ENCODE measurements at regions not wholly inside any gene's neighbourhood (a gene's known extent, or its start where the extent isn't known, plus 50 kb on each side); places are given as distances from the start of the nearest gene placed in this dataset.

DNA sequence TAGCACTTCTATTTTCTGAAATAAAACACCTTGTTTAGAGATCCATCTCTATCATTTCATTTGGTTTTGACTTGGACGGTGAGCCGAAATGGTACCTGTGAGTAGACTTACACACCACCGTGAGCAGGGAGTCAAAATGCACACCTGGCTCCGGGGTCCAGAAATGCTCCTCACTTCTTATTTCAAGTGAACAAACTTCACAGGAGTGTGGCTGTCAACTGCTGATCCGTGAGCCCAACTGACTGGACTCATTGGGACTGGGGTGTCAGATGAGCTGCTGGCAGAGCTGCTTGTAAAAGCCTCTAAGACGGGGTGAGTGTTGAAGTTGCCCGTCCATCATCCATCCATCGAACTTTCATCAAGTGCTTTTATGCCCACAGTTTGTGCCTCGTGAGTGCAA, 435.5 kb downstream of the GLRX3 start:
- DNase-seq, result no peak

DNA sequence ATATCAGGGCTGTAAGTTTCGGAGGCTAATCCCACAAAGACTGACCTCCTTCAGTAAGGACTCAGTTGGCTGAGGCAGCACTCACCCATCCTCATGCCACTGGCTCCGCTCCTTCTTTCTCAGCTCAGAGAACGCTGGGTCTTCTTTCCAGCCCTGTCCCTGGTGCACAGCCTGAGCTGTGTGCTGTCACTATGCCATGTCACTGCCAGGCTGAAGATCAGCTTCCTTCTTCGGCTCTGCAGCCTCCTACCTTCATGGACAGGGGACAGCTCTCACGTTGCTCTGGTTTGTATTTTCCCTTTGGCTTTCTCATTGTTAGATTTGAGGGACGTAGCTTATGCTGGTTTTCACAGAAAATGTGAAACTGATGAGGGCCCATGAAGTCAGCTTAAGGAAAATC, 437.3 kb downstream of the GLRX3 start:
- DNase-seq, result no peak

DNA sequence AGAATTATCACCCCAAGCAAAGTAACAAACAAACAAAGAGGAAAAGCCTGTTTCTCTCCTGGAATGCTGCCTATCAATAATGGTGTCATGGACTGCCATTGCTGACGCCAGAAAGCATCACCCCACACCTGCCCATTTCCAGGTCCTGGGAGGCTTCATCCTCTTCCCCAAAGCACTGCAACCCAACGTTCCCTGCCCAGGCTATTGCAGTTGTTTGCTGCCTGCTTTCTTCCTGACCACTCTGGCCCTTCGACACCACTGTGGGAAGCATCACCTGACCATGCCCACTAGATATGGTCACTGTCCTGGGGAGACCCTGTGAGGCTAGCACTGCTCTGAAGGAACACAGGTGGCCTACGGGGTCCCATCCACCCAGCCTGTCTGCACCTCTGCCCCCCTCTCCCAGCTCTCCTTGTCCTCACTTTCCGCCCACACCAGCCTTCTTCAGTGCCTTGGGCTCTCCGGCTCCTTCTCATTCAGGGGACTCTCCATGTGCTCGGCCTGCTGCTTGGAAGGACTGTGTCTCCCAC, 439.6 kb downstream of the GLRX3 start:
- no peak for DNase-seq

DNA sequence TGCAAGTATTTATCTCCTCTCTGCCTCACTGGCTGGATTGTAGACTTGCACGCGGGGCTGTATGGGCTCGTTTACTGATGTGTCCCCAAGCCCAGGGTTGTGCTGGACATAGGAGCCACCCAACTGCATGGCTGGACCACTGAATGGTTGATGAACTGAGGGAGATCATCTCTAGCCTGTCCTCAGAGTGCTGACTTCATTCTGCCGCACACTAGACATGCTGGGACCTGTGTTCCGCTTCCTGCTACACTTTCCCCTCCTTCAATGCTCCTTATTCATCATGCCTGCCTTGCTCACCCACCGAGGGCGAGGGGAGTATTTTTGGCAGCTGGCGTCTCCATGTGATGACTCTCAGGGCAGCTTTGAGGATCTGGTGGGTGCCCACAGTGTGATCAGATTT, 440.2 kb downstream of the GLRX3 start:
- no peak for DNase-seq

DNA sequence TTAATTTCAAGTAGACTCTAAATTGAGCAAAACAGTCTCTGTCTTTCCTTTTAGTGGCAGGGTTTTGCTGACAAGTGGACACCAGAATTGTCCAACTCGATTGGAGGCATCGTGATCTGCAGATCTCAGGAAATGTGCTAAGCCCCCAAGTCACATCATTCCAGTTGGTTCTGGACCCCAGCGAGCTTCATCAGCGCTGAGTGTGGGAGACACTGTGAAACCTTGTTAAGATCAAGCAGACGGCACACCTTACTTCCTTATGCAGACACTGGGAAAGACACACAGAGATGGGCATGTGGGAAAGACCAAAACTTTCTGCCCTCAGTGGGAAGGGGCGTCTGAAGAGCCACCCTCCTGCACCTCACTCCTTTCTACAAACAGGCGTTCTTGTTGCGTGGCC, 440.8 kb downstream of the GLRX3 start:
- no peak for DNase-seq

DNA sequence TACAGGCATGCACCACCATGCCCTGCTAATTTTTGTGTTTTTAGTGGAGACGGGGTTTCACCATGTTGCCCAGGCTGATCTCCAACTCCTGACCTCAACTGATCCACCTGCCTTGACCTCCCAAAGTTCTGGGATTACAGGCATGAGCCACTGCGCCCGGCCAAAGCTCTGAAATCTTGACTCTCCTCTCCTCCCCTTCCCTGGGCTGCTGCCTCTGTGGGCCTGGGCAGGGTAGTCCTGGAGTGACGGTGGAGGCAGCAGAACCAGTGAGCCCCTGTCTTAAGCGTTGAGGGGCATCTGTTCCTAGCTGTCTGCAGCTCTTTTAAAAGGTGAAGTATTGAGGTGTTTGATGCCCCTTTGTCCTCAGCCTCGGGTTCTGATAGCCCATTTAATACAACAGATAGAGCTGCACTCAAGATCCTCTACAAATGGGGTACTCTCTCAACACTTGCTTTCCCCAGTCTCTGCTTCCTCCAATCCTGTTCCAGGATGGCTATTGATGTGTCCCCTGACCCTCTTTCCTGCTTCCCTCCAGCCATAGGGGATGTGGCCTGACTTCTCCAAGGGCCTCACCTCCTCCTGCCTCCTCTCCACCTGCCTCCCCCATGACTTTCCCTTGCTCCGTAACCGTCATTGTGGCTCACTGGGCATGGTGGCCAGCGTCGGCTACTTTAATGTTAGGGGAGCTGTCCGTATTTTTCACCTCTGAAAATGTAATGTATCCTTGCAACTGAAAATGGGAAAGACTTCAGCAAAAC, 442.5 kb downstream of the GLRX3 start:
- no peak for DNase-seq

DNA sequence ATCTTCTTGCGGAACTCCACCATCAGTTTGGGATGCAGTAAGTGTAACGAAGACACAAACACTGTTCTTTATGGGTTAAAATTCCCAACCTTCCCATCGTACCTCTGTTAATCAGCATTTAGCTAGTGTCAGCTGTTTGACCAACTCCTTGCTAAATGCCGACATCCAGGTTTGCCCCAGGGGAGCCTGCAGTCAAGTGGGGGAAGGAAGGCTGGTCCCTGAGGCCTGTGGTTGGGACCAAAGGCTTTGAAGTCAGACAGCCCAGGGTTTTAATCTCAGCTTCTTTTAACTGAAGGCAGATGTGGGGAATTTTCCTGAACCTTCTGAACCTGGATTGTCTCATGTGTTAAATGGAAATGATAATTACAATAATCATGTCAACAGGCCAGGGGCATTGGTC, 443.7 kb downstream of the GLRX3 start:
- DNase-seq, result no peak

DNA sequence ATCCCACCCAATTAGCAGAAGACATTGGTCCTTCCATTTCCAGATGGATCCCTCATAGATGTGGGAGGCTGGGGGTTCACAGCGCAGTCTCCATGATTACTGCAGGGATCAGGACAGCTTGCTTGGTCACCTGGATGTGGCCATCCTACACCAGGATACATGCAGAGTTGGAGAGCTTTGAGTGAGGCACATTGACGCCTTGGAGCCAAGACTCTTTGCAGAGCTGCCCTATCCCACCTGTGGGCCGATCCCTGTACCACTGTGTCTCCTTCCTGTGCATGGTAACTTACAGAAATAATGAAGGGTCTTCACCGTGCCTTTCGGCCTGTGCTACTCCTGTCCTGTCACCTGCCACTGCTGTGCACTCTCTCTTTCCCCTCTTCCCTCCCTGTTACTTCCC, 444.8 kb downstream of the GLRX3 start:
- no peak for DNase-seq

DNA sequence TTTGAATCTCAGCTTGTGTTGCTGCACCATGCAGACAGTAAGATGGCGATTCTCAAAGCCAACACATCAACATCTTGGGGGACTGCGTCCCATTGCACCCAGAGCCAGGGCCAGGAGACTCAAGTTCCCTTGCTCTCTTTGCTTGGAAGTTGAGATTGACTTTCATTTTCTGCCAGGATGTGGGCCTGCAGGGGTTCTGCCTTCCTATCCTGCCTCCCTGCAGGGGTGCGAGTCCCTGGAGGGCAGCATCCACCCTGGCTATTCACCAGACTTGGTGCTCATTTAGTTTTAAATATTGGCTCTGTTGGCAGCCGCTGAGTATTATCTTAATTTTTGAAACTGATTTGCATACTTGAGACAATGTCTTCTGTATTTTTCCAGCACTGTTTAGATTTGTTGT, 451.5 kb downstream of the GLRX3 start:
- no peak for DNase-seq

DNA sequence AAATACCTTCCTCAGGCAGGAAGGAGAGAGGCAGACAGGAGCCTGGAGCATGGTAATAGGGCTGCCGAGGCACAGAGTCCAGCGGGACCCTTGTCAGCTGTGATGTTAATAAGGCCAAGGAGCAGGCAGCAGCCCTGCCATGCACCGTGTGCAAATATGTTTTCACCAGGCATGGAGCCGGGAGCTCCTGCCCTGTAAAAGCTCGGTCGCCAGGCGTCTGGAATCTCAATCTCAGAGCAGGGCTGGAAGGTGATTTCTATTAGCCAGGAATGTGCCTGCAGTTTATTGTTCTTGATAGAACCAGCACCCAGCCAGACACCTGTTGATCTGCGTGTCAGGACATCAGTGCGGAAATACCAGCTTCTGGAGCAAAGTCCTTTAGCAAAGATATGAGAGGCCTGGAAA, 469.8 kb downstream of the GLRX3 start:
- no peak for DNase-seq

DNA sequence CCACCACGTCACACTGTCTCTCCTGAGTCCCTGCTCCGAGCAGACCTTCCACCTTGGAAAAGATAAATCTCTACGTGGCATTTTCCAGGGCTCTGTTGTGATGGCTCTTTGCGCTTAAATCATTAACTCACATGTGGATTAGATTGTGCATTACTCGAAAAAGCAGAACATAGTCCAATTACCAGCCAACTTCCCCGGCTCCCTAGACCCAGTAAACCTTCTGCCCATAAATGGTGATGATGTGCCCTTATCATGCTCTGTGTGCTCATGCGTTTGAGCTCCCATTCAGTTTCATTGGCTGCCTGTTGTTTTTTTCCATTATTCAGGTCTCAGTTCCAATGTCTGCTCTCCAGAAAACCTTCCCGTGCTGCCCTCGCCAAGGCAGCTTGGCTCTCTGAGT, 471.2 kb downstream of the GLRX3 start:
- DNase-seq, result no peak

DNA sequence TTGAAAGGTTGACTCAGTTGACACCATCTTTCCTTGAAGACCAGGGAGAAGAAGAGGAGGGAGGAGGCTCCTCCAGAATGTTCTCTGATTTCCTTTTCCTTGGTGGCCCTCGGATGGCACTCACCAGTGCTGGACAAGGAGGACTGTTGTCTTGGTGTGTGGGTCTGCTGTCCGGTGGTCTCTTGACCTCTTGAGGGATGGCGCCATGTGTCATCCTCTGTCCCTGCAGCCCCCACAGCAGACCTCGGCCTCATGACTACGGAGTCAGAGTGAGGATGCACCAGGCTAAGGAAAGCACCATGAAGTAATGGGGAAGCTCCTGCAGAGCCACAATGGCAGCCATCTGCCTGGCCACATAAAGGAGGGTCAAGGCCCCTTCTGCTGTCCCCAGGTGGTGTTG, 475.0 kb downstream of the GLRX3 start:
- no peak for DNase-seq

DNA sequence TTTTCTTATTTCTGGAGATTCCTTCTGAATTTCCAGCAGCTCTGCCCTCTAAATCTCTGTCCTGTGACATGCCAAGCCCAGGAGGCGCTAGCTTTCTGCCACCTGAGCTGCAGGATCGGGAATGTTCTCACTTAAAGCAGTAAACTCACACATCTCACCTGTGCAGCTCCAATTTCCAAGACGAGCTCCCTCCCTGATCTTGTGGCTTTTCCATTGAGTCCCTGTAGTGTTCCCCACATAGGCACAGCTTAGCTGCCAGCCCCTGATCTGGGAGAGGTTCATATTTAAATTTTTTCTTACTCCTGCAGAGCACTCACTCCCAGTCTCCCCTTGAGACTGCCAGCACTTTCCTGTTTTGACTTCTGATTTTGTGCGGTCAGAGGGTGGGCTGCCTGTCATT, 479.3 kb downstream of the GLRX3 start:
- no peak for DNase-seq

DNA sequence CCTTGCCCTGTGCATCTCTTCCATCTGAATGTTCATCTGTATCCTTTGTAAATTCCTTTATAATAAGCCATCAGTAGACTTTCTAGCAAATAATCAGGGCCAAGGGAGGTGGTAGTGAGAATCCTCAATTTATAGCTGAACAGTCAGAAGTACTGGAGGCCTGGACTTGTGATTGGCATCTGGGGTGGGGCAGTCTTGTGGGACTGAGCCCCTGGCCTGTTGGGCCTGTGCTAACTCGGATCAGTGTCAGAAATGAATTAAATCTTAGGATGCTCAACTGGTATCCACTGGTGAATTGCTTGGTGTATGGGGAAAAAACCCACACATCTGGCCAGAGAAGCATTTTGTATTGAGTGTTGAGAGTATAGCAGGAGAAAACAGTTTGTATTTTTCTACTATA, 481.8 kb downstream of the GLRX3 start:
- DNase-seq, result no peak

DNA sequence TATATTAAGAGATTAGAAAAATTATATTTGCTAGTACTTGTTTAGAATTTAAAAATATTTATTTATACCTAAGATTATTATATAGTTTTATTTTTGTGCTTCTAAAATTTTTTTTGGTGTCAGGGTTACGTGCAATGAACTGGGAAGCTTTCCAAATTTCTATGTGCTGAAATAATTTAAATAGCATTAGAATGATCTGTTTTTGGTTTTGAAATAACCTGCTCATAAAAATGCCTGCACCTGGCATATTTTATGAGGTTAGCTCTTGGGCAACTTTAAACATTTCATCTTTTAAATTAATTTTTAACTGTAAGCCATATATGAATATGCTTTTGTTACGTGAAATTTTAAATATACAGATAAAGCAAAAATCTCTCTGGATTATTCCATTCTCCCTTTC, 482.5 kb downstream of the GLRX3 start:
- DNase-seq, result no peak

DNA sequence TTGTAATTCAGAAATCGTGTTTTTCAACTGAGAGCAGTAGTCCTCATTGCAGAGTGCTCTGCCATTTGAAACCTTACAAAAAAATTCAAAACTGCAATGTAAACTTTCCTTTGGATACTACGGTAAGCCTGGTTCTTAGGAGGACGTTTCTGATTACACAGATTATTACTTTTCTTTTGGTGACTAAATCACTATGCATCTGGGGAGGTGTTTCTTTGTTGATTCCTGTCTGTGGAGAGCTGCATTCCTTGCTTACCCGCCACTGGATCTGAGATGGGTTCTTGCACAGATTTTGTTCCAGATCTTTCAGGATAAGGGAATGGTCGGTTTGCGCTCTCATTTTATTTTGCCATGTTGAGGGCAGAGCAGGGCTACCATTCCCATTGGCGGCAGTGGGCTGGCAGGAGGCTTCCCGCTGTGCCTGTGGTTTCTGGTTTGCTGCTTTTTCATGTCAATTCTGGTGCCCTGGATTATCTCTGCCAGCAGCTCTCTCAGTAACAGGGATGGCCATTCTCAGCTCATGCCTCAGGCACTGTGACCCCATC, 485.1 kb downstream of the GLRX3 start:
- DNase-seq, result no peak

DNA sequence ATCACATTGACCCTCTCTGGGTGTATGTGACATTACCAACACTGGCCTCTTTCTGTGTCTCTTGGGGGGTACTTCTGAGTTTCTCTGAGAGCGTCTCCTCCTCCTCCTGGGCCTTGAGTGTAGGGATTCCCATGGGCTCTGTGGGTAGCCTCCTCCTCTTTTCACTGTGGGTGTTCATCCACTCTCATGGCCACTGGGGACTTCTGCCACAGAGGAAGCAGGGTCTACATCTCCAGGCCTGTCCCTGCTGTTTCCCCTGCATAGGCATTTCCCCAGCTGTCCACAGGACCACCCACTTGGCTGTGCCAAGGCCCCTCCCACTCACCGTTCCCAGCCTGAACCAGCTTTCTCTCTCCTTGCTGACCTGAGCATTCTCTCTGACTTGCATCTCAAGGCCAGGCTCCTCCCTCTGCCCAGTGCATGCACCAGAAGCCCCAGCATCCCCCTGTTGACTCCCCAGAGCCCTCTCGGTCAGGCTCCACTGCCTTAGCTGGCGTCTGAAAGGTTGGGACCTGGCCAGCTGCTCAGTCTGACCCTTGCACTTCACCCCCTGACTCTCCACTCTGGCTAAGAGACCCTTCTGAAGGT, 487.6 kb downstream of the GLRX3 start:
- no peak for DNase-seq

DNA sequence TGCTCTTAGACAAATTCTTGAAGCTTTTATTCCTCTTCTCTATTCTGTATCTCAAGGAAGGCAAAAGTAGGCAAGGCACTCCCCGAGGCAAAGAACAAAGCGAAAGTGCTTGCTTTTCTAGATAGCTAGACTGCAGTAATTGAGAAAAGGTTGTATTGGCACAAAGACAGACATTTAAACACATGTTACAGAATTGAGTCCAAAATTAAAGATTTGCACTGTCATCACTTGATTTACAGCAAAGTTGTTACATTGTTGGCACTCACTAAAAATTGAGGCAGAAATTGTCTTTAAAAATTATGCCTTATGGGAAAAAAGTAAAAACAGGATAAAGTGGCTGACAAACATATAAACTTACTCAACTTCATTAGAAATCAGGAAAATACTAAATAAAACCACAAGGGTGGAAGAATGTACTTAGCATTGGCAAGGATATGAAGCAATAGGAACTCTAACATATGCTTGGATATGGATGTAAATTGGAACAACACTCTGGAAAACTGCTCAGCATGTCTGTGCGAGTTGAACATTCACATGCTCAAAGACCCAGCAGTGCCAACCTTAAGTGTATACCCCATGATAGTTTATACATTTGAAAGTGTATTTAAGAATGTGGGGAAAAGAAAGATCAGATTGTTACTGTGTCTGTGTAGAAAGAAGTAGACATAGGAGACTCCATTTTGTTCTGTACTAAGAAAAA, 491.3 kb downstream of the GLRX3 start:
- DNase-seq, result no peak

DNA sequence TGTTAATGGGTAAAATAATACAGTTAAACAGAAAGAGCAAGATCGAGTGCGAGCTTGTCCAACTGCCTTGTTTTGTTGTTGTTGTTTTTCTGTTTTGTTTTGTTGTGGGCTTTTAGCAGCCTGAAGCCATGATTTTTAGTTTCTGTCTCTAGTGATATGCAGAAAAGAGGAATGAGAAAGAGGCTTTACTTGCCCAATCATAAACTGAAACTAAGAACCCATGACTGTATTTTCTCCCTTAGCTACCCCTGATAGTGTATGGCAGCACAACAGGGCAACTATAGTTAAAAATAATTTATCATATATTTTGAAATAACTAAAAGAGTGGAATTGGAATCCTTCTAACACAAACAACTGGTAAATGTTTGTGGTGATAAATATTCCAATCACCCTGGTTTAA, 493.9 kb downstream of the GLRX3 start:
- DNase-seq, result no peak

DNA sequence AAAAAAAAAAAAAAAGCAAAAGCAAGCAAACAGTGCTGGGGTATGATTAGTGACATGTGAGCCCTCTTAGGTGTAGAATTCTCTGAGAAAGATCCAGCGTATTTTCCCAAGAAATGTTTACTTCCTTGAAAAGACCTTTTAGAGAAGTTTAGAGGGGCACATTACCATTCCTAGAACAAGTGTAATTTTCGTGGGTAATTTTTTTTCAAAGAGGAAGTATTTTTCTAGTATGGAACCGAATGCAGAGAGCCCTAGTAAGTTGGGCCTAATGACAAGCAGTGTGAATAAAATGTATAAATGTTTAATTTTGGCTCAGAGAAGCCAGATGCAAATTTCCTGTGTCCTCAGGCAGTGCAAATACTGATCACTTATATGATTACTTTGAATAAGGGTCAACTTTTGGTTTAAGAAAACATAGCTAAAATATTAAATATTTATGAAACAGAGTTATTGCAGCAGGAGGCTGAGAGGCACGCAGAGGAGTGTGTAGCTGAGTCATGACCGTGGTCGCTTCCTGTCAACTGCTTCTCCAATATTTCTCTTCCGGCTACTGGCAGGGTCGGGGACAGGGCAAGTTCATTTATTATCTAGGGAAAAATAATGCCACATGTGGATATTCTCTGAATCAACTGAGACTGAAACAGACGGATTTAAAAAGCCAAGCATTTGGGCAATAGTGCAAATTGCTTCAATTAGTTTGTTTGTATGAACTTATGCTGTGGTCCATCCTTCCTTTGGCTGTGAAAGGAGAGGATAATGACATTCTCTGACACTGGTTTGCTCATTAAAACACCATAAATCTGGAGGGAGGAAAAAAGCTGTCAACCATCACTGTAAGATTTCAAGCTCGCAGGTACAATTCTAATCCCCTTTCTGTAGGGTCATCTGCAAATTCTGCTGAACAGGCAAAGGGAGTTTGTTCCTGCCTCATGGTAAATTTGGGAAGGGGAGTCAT, 495.2 kb downstream of the GLRX3 start:
- DNase-seq, result no peak

DNA sequence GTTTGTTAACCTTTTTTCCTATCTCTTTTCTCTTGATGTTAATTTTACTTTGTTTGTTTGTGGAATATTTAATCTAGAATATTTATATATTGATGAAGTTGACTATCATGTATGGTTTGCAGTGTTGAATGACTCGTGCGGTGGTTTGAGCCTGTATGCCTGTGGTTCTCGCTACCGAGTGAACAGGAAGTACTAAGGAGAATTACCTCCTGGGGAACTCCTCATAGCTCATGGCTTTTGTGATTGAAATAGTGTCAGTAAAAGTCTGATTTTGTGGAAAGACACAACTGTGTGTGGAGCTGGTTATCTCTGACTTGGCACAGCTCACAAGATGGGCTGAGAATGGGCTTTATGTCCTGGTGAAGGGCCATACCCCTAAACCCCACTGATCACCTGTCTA, 498.6 kb downstream of the GLRX3 start:
- no peak for DNase-seq

DNA sequence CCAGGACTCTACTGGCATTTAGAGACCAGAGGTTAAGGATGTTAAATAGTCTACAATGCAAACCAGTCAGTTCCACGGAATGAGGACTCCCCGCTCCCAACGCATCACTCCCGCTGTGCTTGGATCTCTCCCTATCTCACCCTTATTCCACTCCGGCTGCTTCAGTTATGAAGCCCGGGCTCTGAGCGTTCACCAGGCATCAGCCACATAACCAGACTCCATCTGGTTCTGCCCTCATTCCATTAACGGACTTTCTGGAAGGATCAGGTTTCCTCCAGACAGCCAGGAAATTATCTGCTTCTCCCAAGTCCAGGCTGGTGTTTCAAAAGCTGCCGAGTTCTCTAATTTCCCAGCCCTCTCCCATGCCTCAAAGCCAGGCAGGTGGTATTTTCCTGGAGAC, 499.3 kb downstream of the GLRX3 start:
- DNase-seq, result peak; percentile 54
